ENCODE measurements at regions not wholly inside any gene's neighbourhood (a gene's known extent, or its start where the extent isn't known, plus 50 kb on each side); places are given as distances from the start of the nearest gene placed in this dataset.
"Not testable (repeated sequence)": the region's sequence is repeated elsewhere in the genome, so short reads cannot be mapped to it uniquely, and the experiment has no call there.

- POLR2A ChIA-PET = no interaction called here
- CTCF ChIA-PET = interaction anchor here (0.9 kb wide), 1 partner anchor 9 kb away, joined by 3 read pairs; no protein-coding TSS in a partner anchor
- Histone ChIP-seq H3K4me1 (ENCODE audit: control extremely low read depth in 1 of 4, control insufficient read depth in 4 of 4, insufficient read depth in 4 of 4, low read length in 3 of 4) (no peaks in the 10 kb centered on the region), H3K4me3 (ENCODE audit: control insufficient read depth in 1 of 7, extremely low read depth in 1 of 7, insufficient read depth in 4 of 7, low read depth in 2 of 7, low read length in 6 of 7) (no peak overlapping the region), H3K27ac (ENCODE audit: insufficient read depth in 1 of 2, low read depth in 1 of 2, low read length in 2 of 2, poor library complexity in 1 of 2, severe bottlenecking in 2 of 2) (no peak overlapping the region), H3K9me3 (ENCODE audit: control extremely low read depth in 1 of 5, control insufficient read depth in 4 of 5, insufficient read depth in 2 of 5, low read depth in 1 of 5, low read length in 4 of 5) (peaks cover 0 to 14% (median 0%) of the 10 kb centered on the region in 5 experiments), H3K27me3 (replicated peaks in 2 of 5; ENCODE audit: control insufficient read depth in 4 of 5, insufficient read depth in 5 of 5, low read length in 4 of 5) (no peaks in the 10 kb centered on the region), H3K36me3 (ENCODE audit: control insufficient read depth in 4 of 4, insufficient read depth in 4 of 4, low read length in 3 of 4) (no peaks in the 10 kb centered on the region)
- no peak for DNase-seq
Measured at GRCh38 chr12:131321988-131322387, 368.3 kb downstream of the ADGRD1 start.

GRCh38 chr12:131322460-131322859, 368.8 kb downstream of the ADGRD1 start:
- POLR2A ChIA-PET; H3K27me3 ChIP-seq (replicated peaks in 2 of 5; ENCODE audit: control insufficient read depth in 4 of 5, insufficient read depth in 5 of 5, low read length in 4 of 5); H3K36me3 ChIP-seq (ENCODE audit: control insufficient read depth in 4 of 4, insufficient read depth in 4 of 4, low read length in 3 of 4); H3K4me3 ChIP-seq (ENCODE audit: control insufficient read depth in 1 of 7, extremely low read depth in 1 of 7, insufficient read depth in 4 of 7, low read depth in 2 of 7, low read length in 6 of 7); H3K27ac ChIP-seq (ENCODE audit: insufficient read depth in 1 of 2, low read depth in 1 of 2, low read length in 2 of 2, poor library complexity in 1 of 2, severe bottlenecking in 2 of 2); DNase-seq; H3K4me1 ChIP-seq (ENCODE audit: control extremely low read depth in 1 of 4, control insufficient read depth in 4 of 4, insufficient read depth in 4 of 4, low read length in 3 of 4): not testable (repeated sequence)
- H3K9me3 ChIP-seq (ENCODE audit: control extremely low read depth in 1 of 5, control insufficient read depth in 4 of 5, insufficient read depth in 2 of 5, low read depth in 1 of 5, low read length in 4 of 5) = peaks cover 0 to 14% (median 0%) of the 10 kb centered on the region in 5 experiments
- CTCF ChIA-PET = interaction anchor here (0.9 kb wide), 1 partner anchor 9 kb away, joined by 3 read pairs; no protein-coding TSS in a partner anchor
- 100% methylated on average over 1 of the region's 3 CpGs for WGBS (ENCODE audit: insufficient coverage)

GRCh38 chr12:131323879-131324278, 370.2 kb downstream of the ADGRD1 start:
- WGBS (ENCODE audit: insufficient coverage) = 14% methylated on average over 1 of the region's 2 CpGs
- POLR2A ChIA-PET = no interaction called here

DNA sequence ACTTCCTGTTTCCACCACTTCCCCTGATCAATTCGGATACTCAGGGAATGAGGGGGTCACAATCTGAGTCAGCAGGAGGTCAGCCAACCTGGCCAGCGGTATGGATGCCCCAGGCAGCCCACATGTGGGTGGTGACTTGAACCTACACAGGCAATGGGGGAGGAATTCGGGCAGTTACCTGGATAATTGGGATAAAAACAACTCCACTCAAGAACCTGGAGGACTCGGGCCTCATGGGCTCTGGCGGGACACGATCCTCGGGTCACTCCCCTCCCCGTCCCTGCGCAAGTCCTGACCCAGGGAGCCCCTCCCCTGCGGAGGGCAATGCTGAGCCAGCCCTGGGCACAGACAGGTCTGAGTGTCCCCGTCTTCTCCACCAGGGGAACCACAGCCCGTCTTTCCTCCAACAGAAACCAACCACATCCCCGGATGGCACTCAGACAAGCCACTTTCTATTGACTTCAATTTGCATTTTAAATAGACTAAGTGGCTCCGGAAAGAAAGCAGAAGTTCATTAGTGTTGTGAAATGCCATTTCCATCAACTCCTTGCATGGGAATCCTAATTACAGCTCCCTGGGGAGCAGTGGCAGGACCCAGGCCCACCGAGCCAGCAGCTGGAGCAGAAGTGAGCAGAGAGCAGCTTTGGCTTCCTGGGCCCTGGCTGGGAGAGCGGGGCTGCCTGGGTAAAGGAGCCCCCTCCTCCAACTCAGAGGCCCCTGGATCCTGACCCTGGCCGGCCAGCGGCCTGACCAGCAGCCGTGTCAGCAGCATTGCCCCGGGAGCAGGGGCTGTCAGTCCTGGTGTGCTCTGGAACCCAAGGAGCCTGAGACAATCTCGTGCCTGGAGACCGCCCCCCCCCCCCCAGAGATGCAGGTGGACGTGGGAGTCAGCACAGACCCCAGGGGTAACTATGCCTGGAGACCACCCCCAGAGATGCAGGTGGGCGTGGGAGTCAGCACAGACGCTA, 374.1 kb downstream of the ADGRD1 start:
- peak in 2 of 3 donors; percentile 76 to 80 for DNase-seq
- Histone ChIP-seq H3K27ac (ENCODE audit: insufficient read depth in 1 of 2, low read depth in 1 of 2, low read length in 2 of 2, poor library complexity in 1 of 2, severe bottlenecking in 2 of 2) (no peak overlapping the region), H3K27me3 (replicated peaks in 2 of 5; ENCODE audit: control insufficient read depth in 4 of 5, insufficient read depth in 5 of 5, low read length in 4 of 5) (no peaks in the 10 kb centered on the region), H3K4me3 (ENCODE audit: control insufficient read depth in 1 of 7, extremely low read depth in 1 of 7, insufficient read depth in 4 of 7, low read depth in 2 of 7, low read length in 6 of 7) (no peak overlapping the region), H3K36me3 (ENCODE audit: control insufficient read depth in 4 of 4, insufficient read depth in 4 of 4, low read length in 3 of 4) (no peaks in the 10 kb centered on the region), H3K4me1 (ENCODE audit: control extremely low read depth in 1 of 4, control insufficient read depth in 4 of 4, insufficient read depth in 4 of 4, low read length in 3 of 4) (no peaks in the 10 kb centered on the region), H3K9me3 (ENCODE audit: control extremely low read depth in 1 of 5, control insufficient read depth in 4 of 5, insufficient read depth in 2 of 5, low read depth in 1 of 5, low read length in 4 of 5) (no peaks in the 10 kb centered on the region)
- 94% methylated on average over 16 of the region's 25 CpGs for WGBS (ENCODE audit: insufficient coverage)
- POLR2A ChIA-PET = no interaction called here
- CTCF ChIA-PET = no interaction called here

More at GRCh38 chr12:131323879-131324278, 370.2 kb downstream of the ADGRD1 start:
- H3K27ac ChIP-seq (ENCODE audit: insufficient read depth in 1 of 2, low read depth in 1 of 2, low read length in 2 of 2, poor library complexity in 1 of 2, severe bottlenecking in 2 of 2) = no peak overlapping the region
- no peaks in the 10 kb centered on the region for H3K27me3 ChIP-seq (replicated peaks in 2 of 5; ENCODE audit: control insufficient read depth in 4 of 5, insufficient read depth in 5 of 5, low read length in 4 of 5)
- H3K4me1 ChIP-seq (ENCODE audit: control extremely low read depth in 1 of 4, control insufficient read depth in 4 of 4, insufficient read depth in 4 of 4, low read length in 3 of 4) = no peaks in the 10 kb centered on the region
- DNase-seq = no peak
- no peak overlapping the region for H3K4me3 ChIP-seq (ENCODE audit: control insufficient read depth in 1 of 7, extremely low read depth in 1 of 7, insufficient read depth in 4 of 7, low read depth in 2 of 7, low read length in 6 of 7)
- peaks cover 0 to 14% (median 0%) of the 10 kb centered on the region in 5 experiments for H3K9me3 ChIP-seq (ENCODE audit: control extremely low read depth in 1 of 5, control insufficient read depth in 4 of 5, insufficient read depth in 2 of 5, low read depth in 1 of 5, low read length in 4 of 5)
- H3K36me3 ChIP-seq (ENCODE audit: control insufficient read depth in 4 of 4, insufficient read depth in 4 of 4, low read length in 3 of 4) = no peaks in the 10 kb centered on the region
- CTCF ChIA-PET = no interaction called here

DNA sequence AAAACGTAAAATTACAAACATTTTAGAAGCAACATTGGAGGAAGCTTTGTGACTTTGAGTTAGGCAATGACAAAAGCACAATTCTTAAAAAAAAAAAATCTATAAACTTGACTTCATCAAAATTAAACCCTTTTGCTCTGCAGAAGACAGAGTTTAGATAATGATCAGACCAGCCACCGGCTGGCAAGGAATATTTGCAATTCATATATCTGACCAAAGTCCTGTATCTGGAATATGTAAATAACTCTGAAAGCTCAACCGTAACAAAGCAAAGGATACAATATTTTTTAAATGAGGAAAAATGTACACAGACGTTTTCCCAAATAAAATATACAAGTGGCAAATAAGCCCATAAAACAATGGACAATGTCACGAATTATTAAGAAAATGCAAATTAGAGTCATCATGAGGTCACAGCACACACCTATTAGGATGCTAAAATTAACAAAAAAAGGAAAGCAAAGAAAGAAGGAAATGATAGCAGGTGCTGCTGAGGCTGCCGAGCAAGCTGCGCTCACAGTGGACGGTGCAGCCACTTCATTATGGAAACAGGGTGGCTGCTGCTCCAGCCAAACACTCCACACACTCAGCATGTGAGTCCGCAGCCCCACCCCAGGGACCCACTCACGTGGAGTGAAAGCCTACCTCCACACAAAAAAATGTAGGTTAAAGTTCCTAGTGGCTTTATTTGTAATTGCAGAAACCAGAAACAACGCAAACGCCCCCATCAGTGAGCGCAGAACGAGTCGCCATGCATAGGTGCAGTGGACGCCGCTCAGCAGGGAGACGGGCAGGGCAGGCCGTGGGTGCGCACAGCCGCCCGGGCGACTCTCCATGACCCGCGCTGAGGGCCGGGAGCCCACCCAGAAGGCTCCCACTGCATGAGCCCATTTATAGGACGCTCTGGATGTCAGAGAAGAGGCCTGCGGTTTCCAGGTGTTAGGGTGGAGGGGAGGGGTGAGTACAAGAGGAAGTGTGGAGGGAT, 375.4 kb downstream of the ADGRD1 start:
- POLR2A ChIA-PET; H3K27ac ChIP-seq (ENCODE audit: insufficient read depth in 1 of 2, low read depth in 1 of 2, low read length in 2 of 2, poor library complexity in 1 of 2, severe bottlenecking in 2 of 2); CTCF ChIA-PET; H3K4me1 ChIP-seq (ENCODE audit: control extremely low read depth in 1 of 4, control insufficient read depth in 4 of 4, insufficient read depth in 4 of 4, low read length in 3 of 4); H3K9me3 ChIP-seq (ENCODE audit: control extremely low read depth in 1 of 5, control insufficient read depth in 4 of 5, insufficient read depth in 2 of 5, low read depth in 1 of 5, low read length in 4 of 5); H3K27me3 ChIP-seq (replicated peaks in 2 of 5; ENCODE audit: control insufficient read depth in 4 of 5, insufficient read depth in 5 of 5, low read length in 4 of 5); H3K36me3 ChIP-seq (ENCODE audit: control insufficient read depth in 4 of 4, insufficient read depth in 4 of 4, low read length in 3 of 4); H3K4me3 ChIP-seq (ENCODE audit: control insufficient read depth in 1 of 7, extremely low read depth in 1 of 7, insufficient read depth in 4 of 7, low read depth in 2 of 7, low read length in 6 of 7); DNase-seq: not testable (repeated sequence)
- WGBS (ENCODE audit: insufficient coverage) = 100% methylated on average over 1 of the region's 28 CpGs

DNA sequence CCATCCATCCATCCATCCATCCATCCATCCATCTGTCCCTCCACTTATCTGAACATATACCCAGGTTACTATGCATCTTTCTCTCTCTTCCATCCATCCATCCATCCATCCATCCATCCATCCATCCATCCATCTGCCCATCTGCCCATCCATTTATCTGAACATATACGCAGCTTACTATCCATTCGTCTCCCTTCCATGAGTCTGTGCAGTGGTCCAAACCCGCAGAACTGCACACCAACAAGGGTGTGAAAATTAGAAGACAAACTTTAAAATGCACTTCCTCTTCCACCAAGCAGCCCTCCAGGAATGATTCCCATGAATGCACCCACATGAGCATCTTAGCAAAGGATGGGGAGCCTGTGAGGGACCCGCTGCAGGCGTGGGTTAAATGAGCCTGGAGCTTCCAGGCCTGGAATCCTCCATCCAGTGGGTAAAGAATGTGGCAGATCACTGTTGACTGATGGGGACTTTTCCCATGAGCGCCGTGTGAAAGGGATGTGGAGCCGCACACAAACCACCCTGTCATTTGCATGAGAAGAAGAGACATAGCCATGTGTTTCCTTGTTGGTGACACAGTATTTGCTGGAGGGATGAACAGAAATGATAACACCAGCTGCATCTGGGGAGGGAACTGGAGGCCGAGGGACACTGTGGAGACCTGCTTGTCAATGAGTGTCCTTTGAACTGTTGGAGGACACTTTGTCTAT, 376.6 kb downstream of the ADGRD1 start:
- ChIA-PET POLR2A (no interaction called here), CTCF (no interaction called here)
- WGBS (ENCODE audit: insufficient coverage) = 93% methylated on average over 7 of the region's 9 CpGs
- DNase-seq = no peak
- Histone ChIP-seq H3K27me3 (replicated peaks in 2 of 5; ENCODE audit: control insufficient read depth in 4 of 5, insufficient read depth in 5 of 5, low read length in 4 of 5) (no peaks in the 10 kb centered on the region), H3K4me1 (ENCODE audit: control extremely low read depth in 1 of 4, control insufficient read depth in 4 of 4, insufficient read depth in 4 of 4, low read length in 3 of 4) (no peaks in the 10 kb centered on the region), H3K27ac (ENCODE audit: insufficient read depth in 1 of 2, low read depth in 1 of 2, low read length in 2 of 2, poor library complexity in 1 of 2, severe bottlenecking in 2 of 2) (no peak overlapping the region), H3K36me3 (ENCODE audit: control insufficient read depth in 4 of 4, insufficient read depth in 4 of 4, low read length in 3 of 4) (no peaks in the 10 kb centered on the region), H3K9me3 (ENCODE audit: control extremely low read depth in 1 of 5, control insufficient read depth in 4 of 5, insufficient read depth in 2 of 5, low read depth in 1 of 5, low read length in 4 of 5) (peaks cover 0 to 2% (median 0%) of the 10 kb centered on the region in 5 experiments), H3K4me3 (ENCODE audit: control insufficient read depth in 1 of 7, extremely low read depth in 1 of 7, insufficient read depth in 4 of 7, low read depth in 2 of 7, low read length in 6 of 7) (no peak overlapping the region)
